Panc1 (cell line): ENCODE measurements at regions not wholly inside any gene's neighbourhood (a gene's known extent, or its start where the extent isn't known, plus 50 kb on each side); places are given as distances from the start of the nearest gene placed in this dataset.

Experiments used
- ATAC-seq: fragments of 200-7000 bp; cut with Tn5 transposase; 2 replicates; pipeline ENCODE4 v1.9.1; 2020; ENCODE audit warnings: mild to moderate bottlenecking, moderate library complexity
- BruUV-seq: library from RNA; stranded (reverse); fragments of 400-500 nt; replicated peaks from 2 replicates; lab custom pipeline; 2021; lab: Mats Ljungman, UMichigan
- CTCF ChIA-PET: fragments of 300-600 bp; sonication (Branson Sonifier 250); formaldehyde crosslinking; loops from one replicate; lab custom pipeline; 2022; ENCODE audit warnings: antibody characterized with exemption; lab: Charles Lee
- POLR2A ChIA-PET: fragments of 300-600 bp; sonication (Branson Sonifier 250); formaldehyde crosslinking; loops from one replicate; lab custom pipeline; 2022; ENCODE audit warnings: antibody characterized with exemption; lab: Charles Lee
- DNase-seq: peaks from one replicate; pipeline ENCODE4 v3.0.0-alpha.2; 2010; ENCODE audit warnings: low read depth, low spot score
- H3K27ac ChIP-seq: 2 replicates; pipeline ENCODE4 v1.5.1; 2011; ENCODE audit warnings: mild to moderate bottlenecking, low read length, inconsistent platforms
- H3K27me3 ChIP-seq: fragments of 200-500 bp; sonication (Bioruptor generic); 2 replicates; pipeline ENCODE4 v1.6.0; 2014; ENCODE audit warnings: low read length, inconsistent platforms; ENCODE audit not compliant: control insufficient read depth, insufficient read depth
- H3K36me3 ChIP-seq: fragments of 200-500 bp; sonication (Bioruptor generic); 2 replicates; pipeline ENCODE4 v1.5.1; 2014; ENCODE audit warnings: inconsistent platforms, mild to moderate bottlenecking, low read length, moderate library complexity; ENCODE audit not compliant: control insufficient read depth, insufficient read depth
- H3K4me1 ChIP-seq: 2 replicates; pipeline ENCODE4 v1.5.1; 2011; ENCODE audit warnings: inconsistent platforms, mild to moderate bottlenecking, low read length, moderate library complexity; ENCODE audit not compliant: control insufficient read depth, insufficient read depth
- H3K4me3 ChIP-seq, 2 experiments: 2 replicates each; pipeline ENCODE4 v1.5.1; 2011 to 2012; ENCODE audit warnings: low read depth in 2 of 2, low read length in 2 of 2, mild to moderate bottlenecking in 2 of 2, inconsistent platforms in 1 of 2, moderate library complexity in 1 of 2
- H3K9me3 ChIP-seq: fragments of 200-500 bp; sonication (Bioruptor generic); 2 replicates; pipeline ENCODE4 v1.5.1; 2014; ENCODE audit warnings: low read depth, mild to moderate bottlenecking, inconsistent platforms, low read length, moderate library complexity; ENCODE audit not compliant: control insufficient read depth, insufficient read depth
- POLR2AphosphoS5 ChIP-seq: IDR thresholded peaks from 2 replicates; pipeline ENCODE4 v1.6.1; 2012; ENCODE audit warnings: mild to moderate bottlenecking, low read depth, low read length, moderate library complexity
- SIN3A ChIP-seq: IDR thresholded peaks from 2 replicates; pipeline ENCODE4 v1.6.1; 2012; ENCODE audit warnings: low read depth, mild to moderate bottlenecking, low read length, moderate library complexity, borderline replicate concordance; ENCODE audit not compliant: insufficient read depth
- TCF7L2 ChIP-seq: IDR thresholded peaks from 2 replicates; pipeline ENCODE4 v1.6.1; 2011; ENCODE audit warnings: mild to moderate bottlenecking, low read depth, low read length, inconsistent platforms
- in situ Hi-C: cut with HindIII; loops from 2 replicates; pipeline ENCODE4 v1.10.0; 2016; ENCODE audit warnings: low sequenced_read_pairs, low pct_unique_long_range_greater_than_20kb
- intact Hi-C: fragments of 100-400 bp; cut with micrococcal nuclease; formaldehyde crosslinking; loops from one replicate; pipeline ENCODE4 v1.10.0; 2022; ENCODE audit not compliant: unreplicated experiment
- TF ChIP-seq, protein P1 (sequence below): fragments of 450-650 bp; IDR thresholded peaks from 2 replicates; pipeline ENCODE4 v1.5.1; 2017; ENCODE audit warnings: mild to moderate bottlenecking
- TF ChIP-seq, protein P2 (sequence below), 2 experiments: IDR thresholded peaks; 2 replicates each; pipeline ENCODE4 v1.6.1; 2011 to 2012; ENCODE audit warnings: low read depth in 2 of 2, control low read depth in 1 of 2, low read length in 1 of 2, mild to moderate bottlenecking in 1 of 2, moderate library complexity in 1 of 2; ENCODE audit not compliant: insufficient read depth in 1 of 2

DNA sequence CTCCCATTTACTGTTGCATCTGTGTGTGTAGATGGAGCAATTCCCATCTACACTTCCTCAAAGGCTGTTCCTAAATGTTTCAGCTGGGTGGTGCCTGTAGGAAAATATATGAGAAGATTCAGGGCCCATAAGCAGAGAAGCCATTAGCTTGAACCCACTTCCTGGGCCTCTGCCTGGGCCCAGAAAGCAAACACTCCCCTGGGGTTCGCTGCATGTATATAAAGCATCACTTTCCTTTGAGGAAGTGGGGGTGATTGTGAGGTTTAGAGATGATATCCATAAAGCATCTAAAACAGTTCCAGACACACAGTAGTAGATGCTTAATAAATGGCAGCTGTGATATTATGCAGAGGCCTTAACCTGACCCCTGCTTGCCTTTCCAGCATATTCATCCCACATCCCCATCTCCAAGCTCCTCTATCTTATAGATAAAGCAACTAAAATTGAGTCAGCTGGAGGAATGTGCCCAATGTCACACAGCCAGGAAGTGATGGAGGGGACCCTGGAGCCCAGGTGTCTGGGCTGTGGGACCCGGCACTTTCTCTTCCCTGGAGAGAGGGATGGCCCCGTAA, 280.0 kb upstream of the CRY1 start:
- intact Hi-C loops, result no loop called here
- Histone ChIP-seq H3K27me3 (no peaks in the 10 kb centered on the region), H3K36me3 (no peaks in the 10 kb centered on the region), H3K4me3 (no peak overlapping the region), H3K9me3 (no peaks in the 10 kb centered on the region), H3K27ac (no peak overlapping the region), H3K4me1 (no peaks in the 10 kb centered on the region)
- ChIA-PET POLR2A (no interaction called here), CTCF (no interaction called here)
- TF ChIP-seq, protein P1, sequence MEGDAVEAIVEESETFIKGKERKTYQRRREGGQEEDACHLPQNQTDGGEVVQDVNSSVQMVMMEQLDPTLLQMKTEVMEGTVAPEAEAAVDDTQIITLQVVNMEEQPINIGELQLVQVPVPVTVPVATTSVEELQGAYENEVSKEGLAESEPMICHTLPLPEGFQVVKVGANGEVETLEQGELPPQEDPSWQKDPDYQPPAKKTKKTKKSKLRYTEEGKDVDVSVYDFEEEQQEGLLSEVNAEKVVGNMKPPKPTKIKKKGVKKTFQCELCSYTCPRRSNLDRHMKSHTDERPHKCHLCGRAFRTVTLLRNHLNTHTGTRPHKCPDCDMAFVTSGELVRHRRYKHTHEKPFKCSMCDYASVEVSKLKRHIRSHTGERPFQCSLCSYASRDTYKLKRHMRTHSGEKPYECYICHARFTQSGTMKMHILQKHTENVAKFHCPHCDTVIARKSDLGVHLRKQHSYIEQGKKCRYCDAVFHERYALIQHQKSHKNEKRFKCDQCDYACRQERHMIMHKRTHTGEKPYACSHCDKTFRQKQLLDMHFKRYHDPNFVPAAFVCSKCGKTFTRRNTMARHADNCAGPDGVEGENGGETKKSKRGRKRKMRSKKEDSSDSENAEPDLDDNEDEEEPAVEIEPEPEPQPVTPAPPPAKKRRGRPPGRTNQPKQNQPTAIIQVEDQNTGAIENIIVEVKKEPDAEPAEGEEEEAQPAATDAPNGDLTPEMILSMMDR, result no peak
- TF ChIP-seq POLR2AphosphoS5, result no peak
- no peak for TF ChIP-seq TCF7L2
- no peak for TF ChIP-seq SIN3A
- TF ChIP-seq, protein P2, sequence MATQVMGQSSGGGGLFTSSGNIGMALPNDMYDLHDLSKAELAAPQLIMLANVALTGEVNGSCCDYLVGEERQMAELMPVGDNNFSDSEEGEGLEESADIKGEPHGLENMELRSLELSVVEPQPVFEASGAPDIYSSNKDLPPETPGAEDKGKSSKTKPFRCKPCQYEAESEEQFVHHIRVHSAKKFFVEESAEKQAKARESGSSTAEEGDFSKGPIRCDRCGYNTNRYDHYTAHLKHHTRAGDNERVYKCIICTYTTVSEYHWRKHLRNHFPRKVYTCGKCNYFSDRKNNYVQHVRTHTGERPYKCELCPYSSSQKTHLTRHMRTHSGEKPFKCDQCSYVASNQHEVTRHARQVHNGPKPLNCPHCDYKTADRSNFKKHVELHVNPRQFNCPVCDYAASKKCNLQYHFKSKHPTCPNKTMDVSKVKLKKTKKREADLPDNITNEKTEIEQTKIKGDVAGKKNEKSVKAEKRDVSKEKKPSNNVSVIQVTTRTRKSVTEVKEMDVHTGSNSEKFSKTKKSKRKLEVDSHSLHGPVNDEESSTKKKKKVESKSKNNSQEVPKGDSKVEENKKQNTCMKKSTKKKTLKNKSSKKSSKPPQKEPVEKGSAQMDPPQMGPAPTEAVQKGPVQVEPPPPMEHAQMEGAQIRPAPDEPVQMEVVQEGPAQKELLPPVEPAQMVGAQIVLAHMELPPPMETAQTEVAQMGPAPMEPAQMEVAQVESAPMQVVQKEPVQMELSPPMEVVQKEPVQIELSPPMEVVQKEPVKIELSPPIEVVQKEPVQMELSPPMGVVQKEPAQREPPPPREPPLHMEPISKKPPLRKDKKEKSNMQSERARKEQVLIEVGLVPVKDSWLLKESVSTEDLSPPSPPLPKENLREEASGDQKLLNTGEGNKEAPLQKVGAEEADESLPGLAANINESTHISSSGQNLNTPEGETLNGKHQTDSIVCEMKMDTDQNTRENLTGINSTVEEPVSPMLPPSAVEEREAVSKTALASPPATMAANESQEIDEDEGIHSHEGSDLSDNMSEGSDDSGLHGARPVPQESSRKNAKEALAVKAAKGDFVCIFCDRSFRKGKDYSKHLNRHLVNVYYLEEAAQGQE (IDR thresholded peaks at IDR 0.05; ENCODE audit: insufficient read depth in 1 of 2, low read depth in 2 of 2, low read length in 1 of 2), result no peak
- BruUV-seq, result no TSS peak
- in situ Hi-C loops, result no loop called here
- ATAC-seq (no peak), DNase-seq (no peak)

DNA sequence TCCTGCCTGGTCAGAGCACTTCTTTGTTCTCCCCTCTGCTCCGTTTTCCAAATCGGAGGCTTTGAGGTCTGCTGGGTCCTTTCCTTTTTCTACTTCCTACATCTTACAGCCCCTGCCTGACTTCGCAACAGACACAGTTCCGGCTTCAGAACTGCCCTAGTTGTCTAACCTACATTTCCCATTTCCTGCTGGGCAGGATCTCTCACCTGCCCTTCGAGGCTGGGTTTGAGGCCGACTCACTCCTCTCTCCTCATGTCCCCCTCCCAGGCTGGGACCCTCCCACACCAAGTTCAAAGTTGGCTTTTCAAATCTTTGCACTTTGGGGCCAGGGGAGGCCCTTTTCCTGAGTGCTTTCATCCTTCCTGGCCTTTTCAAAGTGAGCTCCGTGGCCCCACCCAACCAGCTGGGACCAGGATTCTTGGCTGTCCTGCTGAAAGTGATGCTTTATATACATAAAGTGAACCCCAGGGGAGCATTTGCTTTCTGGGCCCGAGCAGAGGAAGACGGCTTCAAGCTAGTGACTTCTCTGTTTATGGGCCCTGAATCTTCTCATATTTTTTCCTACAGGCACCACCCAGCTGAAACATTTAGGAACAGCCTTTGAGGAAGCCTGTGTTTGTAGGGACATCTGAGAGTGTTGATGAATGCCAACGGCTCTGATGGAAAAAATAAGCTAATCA, 281.0 kb upstream of the CRY1 start:
- ATAC-seq (no peak), DNase-seq (no peak)
- no peaks in the 10 kb centered on the region for H3K36me3 ChIP-seq
- no peaks in the 10 kb centered on the region for H3K4me1 ChIP-seq
- POLR2A ChIA-PET, result no interaction called here
- CTCF ChIA-PET, result no interaction called here
- no peak overlapping the region for H3K4me3 ChIP-seq
- intact Hi-C loops (no loop called here), in situ Hi-C loops (no loop called here)
- no peaks in the 10 kb centered on the region for H3K9me3 ChIP-seq
- no TSS peak for BruUV-seq
- TF ChIP-seq, protein P2 (IDR thresholded peaks at IDR 0.05; ENCODE audit: insufficient read depth in 1 of 2, low read depth in 2 of 2, low read length in 1 of 2), result no peak
- no peak for TF ChIP-seq SIN3A
- no peak for TF ChIP-seq POLR2AphosphoS5
- no peak for TF ChIP-seq TCF7L2
- TF ChIP-seq, protein P1, result no peak
- H3K27me3 ChIP-seq, result no peaks in the 10 kb centered on the region
- no peak overlapping the region for H3K27ac ChIP-seq
